ENCODE measurements at regions not wholly inside any gene's neighbourhood (a gene's known extent, or its start where the extent isn't known, plus 50 kb on each side); places are given as distances from the start of the nearest gene placed in this dataset.

DNA sequence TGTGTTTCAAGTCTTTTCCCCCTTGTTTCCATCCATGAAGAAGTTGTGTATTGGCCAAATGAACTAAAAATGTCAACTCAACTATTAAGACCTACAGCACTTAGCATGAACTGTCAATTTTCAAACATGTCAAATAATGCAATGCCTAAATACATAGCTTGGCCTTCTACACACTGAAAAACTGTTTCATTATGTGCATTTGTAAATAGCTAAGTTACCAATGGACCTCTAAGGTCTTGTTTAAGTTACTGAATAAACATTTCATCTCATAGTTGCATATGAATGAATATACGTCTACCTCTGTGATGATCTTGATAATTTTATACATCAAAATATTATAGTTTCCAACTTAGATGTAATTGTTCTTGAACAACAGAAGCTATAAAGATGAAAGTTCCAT, 744.5 kb downstream of the EFNB2 start:
- TF ChIP-seq, protein P1, sequence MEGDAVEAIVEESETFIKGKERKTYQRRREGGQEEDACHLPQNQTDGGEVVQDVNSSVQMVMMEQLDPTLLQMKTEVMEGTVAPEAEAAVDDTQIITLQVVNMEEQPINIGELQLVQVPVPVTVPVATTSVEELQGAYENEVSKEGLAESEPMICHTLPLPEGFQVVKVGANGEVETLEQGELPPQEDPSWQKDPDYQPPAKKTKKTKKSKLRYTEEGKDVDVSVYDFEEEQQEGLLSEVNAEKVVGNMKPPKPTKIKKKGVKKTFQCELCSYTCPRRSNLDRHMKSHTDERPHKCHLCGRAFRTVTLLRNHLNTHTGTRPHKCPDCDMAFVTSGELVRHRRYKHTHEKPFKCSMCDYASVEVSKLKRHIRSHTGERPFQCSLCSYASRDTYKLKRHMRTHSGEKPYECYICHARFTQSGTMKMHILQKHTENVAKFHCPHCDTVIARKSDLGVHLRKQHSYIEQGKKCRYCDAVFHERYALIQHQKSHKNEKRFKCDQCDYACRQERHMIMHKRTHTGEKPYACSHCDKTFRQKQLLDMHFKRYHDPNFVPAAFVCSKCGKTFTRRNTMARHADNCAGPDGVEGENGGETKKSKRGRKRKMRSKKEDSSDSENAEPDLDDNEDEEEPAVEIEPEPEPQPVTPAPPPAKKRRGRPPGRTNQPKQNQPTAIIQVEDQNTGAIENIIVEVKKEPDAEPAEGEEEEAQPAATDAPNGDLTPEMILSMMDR (IDR thresholded peaks at IDR 0.05; ENCODE audit: low read depth, low read length, poor library complexity, severe bottlenecking), result no peak
- TF ChIP-seq EZH2phosphoT487 (IDR thresholded peaks at IDR 0.05; ENCODE audit: borderline replicate concordance, low read length), result no peak
